Lower leg skin (tissue), 4 donors: ENCODE measurements at regions not wholly inside any gene's neighbourhood (a gene's known extent, or its start where the extent isn't known, plus 50 kb on each side); places are given as distances from the start of the nearest gene placed in this dataset.

Source experiments
- DNase-seq, 2 donors: peaks; one replicate each; pipeline ENCODE4 v3.0.0-alpha.2; 2019; ENCODE audit warnings: low spot score in 2 of 2
- H3K4me3 ChIP-seq: fragments of 200-600 bp; sonication (generic); 2 replicates; pipeline ENCODE4 v1.5.1; 2017; ENCODE audit warnings: mild to moderate bottlenecking, low read depth; ENCODE audit not compliant: poor library complexity, severe bottlenecking
- POLR2A ChIP-seq, 2 donors: fragments of 450-650 bp; IDR thresholded peaks; one replicate each; pipeline ENCODE4 v1.6.1; 2016 to 2017; ENCODE audit warnings: antibody characterized with exemption in 2 of 2, mild to moderate bottlenecking in 1 of 2, moderate library complexity in 1 of 2
- WGBS, 2 donors: methylation state at CpG; one replicate each; pipeline ENCODE4 v1.1.5; 2018; 5-methylcytosine and 5-hydroxymethylcytosine counted together
- intact Hi-C: fragments of 100-400 bp; cut with DNase I; formaldehyde crosslinking; loops from one replicate; pipeline ENCODE4 v1.15.0; 2023; ENCODE audit warnings: low total_unique reads
- TF ChIP-seq, protein P1 (sequence below), 3 donors: fragments of 450-650 bp; IDR thresholded peaks; one replicate each; pipeline ENCODE4 v1.5.1; 2016; ENCODE audit warnings: antibody characterized with exemption in 3 of 3, mild to moderate bottlenecking in 3 of 3, moderate library complexity in 2 of 3

DNA sequence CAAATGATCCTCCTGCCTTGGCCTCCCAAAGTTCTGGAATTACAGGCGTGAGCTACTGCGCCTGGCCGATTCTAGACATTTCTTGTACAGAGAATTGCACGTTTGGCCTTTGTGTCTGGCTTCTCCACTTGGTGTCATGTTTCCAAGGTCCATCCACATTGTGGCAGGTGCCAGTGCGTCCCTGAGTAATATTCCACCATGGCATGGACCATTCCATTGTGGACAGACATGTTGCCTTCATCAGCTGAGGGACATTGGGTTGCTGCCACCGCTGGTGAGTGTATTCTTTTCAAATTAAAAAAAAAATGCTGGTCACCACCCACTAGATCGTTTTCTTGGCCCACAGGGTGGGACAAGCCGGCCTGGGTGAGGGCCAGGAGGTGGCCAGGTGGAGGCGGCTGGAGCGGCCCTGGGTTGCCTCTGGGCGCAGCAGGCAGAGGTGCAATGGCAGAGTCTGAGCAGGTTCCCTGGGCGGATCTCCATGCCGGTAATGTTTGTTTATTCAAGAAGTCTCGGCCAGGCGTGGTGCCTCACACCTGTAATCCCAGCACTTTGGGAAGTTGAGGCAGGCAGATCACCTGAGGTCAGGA, 274.1 kb downstream of the SEC14L1 start:
- H3K4me3 ChIP-seq, result no peak overlapping the region
- 63 to 76% methylated on average over 15 of the region's 15 CpGs for WGBS, 2 donors
- no peak for DNase-seq
- TF ChIP-seq, protein P1, sequence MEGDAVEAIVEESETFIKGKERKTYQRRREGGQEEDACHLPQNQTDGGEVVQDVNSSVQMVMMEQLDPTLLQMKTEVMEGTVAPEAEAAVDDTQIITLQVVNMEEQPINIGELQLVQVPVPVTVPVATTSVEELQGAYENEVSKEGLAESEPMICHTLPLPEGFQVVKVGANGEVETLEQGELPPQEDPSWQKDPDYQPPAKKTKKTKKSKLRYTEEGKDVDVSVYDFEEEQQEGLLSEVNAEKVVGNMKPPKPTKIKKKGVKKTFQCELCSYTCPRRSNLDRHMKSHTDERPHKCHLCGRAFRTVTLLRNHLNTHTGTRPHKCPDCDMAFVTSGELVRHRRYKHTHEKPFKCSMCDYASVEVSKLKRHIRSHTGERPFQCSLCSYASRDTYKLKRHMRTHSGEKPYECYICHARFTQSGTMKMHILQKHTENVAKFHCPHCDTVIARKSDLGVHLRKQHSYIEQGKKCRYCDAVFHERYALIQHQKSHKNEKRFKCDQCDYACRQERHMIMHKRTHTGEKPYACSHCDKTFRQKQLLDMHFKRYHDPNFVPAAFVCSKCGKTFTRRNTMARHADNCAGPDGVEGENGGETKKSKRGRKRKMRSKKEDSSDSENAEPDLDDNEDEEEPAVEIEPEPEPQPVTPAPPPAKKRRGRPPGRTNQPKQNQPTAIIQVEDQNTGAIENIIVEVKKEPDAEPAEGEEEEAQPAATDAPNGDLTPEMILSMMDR (IDR thresholded peaks at IDR 0.05), result no peak
- no peak for TF ChIP-seq POLR2A (IDR thresholded peaks at IDR 0.05)
- intact Hi-C loops, result no loop called here

DNA sequence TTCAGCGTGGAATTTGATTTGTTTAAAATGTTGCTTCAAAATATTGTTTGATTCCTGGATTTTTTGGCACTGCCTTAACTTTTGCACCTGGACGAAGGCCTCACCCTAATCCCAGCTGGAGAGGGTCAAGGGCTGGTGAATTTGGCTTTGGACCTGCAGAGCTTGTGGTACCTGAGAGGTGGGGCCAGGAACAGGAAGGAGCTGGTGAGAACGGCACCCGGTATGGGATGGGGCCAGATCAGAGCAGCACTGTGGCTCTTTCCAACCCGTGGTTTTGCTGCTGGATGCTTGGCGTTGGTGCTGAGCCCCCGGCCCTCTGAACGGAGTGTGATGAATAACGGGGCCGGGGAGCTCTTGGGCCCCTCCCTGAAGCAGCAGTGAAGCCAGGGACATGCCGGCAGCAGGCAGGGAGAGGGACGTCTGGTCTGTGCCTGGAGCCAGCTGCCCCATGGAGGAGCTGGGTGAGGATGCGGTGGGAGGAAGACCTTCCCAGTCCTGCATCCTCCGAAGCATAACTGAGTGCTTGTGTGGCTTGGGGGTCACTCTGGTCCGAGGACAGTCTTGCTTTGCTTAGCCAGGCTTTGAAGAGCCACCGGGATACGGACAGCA, 275.4 kb downstream of the SEC14L1 start:
- WGBS, 2 donors, result 59 to 65% methylated on average over 15 to 17 of the region's 17 CpGs
- no peak overlapping the region for H3K4me3 ChIP-seq
- DNase-seq, result no peak
- intact Hi-C loops, result no loop called here
- no peak for TF ChIP-seq POLR2A (IDR thresholded peaks at IDR 0.05)
- TF ChIP-seq, protein P1 (IDR thresholded peaks at IDR 0.05), result no peak

DNA sequence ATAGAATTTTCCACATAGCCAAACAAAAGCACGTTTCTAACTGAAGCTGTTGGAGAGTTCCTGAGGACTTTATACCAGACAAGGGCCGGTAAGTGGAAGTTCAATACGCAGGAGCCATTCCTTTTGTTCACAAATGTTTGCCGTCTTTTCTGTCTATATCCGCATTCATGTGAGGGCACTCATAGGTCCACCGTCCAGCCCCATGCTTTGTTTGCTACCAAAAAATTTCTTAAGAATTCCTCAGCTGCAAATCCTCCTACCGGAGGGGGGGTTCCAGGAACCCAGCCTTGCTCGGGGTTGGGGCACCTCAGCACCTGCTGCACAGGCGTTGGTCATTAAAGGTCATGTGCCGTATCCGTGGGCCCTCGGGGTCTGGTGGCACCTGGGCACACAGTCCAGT, 276.8 kb downstream of the SEC14L1 start:
- intact Hi-C loops, result no loop called here
- WGBS, 2 donors, result 89 to 93% methylated on average over 9 to 12 of the region's 12 CpGs
- H3K4me3 ChIP-seq, result no peak overlapping the region
- no peak for TF ChIP-seq POLR2A (IDR thresholded peaks at IDR 0.05)
- TF ChIP-seq, protein P1 (IDR thresholded peaks at IDR 0.05), result no peak
- no peak for DNase-seq

DNA sequence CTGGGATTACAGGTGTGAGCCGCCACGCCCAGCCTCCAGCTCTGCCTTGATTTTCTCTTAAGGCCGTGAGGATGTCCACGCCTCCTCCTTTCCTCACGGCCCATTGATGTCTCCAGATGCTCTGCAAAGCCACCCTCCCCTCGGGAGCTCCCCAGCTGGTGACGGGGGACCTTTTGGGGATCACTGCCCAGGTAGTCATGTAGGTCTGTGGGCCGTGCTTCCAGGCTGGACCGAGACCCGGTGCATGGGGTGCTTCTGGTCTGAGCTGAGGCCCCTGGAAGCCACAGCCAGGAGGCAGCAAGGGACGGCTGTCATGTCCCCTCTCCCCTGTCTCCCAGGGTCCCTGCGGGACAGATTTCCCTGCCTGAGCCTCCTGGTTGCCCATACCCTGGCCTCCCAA, 277.8 kb downstream of the SEC14L1 start:
- no peak overlapping the region for H3K4me3 ChIP-seq
- TF ChIP-seq, protein P1 (IDR thresholded peaks at IDR 0.05), result no peak
- TF ChIP-seq POLR2A (IDR thresholded peaks at IDR 0.05), result no peak
- WGBS, 2 donors, result 82 to 88% methylated on average over 10 to 12 of the region's 12 CpGs
- no peak for DNase-seq
- intact Hi-C loops, result no loop called here

DNA sequence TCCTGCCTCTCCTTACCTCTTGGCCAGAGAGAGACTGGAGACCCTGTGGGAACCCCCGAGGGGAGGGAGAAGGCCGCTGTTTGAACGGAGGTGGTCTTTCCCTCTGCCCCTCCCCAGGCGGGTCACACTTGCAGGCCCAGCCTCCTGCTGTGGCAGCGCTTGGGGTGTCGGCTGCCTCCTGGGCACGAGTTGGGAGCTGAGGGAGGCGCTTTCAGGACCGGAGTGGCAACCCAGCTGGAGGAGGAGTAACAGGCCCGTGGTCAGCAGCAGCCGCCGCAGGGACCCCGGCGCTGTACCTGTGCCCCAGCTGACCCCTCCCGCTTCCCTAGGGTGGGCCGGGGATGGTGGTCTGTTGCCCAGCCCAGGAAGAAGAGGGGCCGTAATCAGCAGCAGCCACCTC, 278.3 kb downstream of the SEC14L1 start:
- H3K4me3 ChIP-seq, result no peak overlapping the region
- TF ChIP-seq, protein P1 (IDR thresholded peaks at IDR 0.05), result no peak
- TF ChIP-seq POLR2A (IDR thresholded peaks at IDR 0.05), result no peak
- WGBS, 2 donors, result 60 to 70% methylated on average over 7 to 16 of the region's 17 CpGs
- intact Hi-C loops, result no loop called here
- DNase-seq, result no peak
